SK-N-DZ (cell line): ENCODE measurements at regions not wholly inside any gene's neighbourhood (a gene's known extent, or its start where the extent isn't known, plus 50 kb on each side); places are given as distances from the start of the nearest gene placed in this dataset.
"Not testable (repeated sequence)": the region's sequence is repeated elsewhere in the genome, so short reads cannot be mapped to it uniquely, and the experiment has no call there.

Experiments used
- DNase-seq: peaks from one replicate; pipeline ENCODE4 v3.0.0-alpha.2; 2015; ENCODE audit warnings: low spot score

GRCh38 chr12:3367750-3368444, 123.1 kb upstream of the PRMT8 start:
- no peak for DNase-seq

DNA sequence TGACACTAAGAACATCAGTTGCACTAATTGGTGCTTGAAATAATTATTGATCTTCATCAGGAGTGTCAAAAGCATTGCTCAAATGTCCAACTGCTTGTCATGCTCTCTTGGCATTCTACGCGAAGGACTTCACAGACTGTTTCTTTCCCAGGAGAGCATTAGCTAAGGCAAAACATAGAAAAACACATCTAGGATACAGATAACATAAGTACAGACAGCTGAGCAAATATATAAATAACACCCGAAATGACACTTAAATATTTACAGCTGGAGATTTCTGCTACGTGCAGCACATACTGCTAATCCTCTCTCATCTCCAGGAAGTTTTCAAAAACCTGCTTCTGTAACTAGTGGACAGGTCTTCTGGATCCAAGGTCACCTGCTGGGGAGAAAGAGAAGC, 120.0 kb upstream of the PRMT8 start:
- DNase-seq = no peak

- DNase-seq = no peak
These were observed 115.7 kb upstream of the PRMT8 start for GRCh38 chr12:3375326-3375725.

- no peak for DNase-seq
These were observed 114.1 kb upstream of the PRMT8 start for GRCh38 chr12:3376779-3377455.

DNA sequence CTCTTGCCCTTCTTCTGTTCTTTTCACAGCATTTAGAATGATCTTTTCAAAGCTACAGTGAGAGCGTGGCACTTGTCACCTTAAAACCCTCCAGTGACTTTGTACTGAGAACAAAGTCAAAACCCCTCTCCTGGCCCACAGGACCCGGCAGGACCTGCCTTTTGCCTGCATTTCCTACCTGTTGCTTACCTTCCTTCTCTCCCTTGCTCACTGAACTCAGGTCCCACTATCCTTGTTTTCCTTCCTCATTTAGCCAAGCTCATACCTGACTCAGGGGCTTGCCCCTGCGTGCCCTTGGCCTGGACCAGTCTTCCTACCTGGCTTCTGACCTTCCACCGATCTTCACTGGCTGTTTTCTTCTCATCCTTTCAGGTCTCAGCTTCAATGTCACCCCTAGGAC, 112.3 kb upstream of the PRMT8 start:
- DNase-seq = no peak

- DNase-seq = no peak
These were observed 111.9 kb upstream of the PRMT8 start for GRCh38 chr12:3379079-3379478.

- no peak for DNase-seq
These were observed 110.6 kb upstream of the PRMT8 start for GRCh38 chr12:3380200-3381043.

DNA sequence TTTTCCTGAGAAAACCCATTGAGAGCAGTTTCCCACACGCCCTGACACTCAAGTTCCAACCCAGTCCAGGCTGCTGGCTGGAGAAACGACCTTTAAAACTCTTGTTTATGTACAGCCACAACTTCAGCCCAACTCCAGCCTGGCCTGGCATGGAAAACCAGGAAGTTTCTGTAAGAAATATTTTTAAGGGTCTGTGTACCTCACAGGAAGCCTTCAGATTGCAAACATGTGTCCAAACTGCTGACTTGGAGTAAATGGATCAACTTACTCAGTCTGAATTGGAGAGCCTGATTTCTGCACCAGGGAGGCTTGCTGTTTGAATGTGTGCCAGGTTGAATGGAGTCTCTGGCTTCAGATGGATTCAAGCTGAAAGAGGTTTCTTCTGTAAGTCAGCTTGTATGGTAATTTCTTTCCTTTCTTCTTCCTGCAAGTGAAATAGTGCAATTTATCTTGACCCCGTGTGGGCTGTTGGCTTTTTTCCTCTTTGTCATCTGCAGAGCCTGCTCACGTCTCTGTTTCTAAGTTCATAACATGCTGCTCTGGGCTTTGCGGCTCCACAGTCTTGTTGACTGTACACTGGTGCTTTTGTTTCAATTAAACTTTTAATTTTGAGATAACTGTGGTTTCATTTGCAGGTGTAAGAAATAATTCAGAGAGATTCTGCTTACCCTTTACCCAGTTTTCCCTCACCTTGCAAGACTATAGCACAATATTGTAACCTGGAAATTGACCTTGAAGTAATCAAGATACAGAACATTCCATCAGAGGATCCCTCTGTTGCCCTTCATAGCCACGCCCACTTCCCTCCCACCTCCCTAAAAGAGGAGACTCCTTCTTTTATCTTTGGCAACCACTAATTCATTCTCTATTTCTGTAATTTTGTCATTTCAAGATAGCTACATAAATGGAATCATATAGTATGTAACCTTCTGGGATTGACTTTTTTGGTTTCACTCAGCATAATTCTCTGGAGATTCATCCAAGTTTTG, 109.7 kb upstream of the PRMT8 start:
- DNase-seq = no peak

GRCh38 chr12:3389986-3390385, 101.0 kb upstream of the PRMT8 start:
- no peak for DNase-seq

- not testable (repeated sequence) for DNase-seq
These were observed 93.4 kb upstream of the PRMT8 start for GRCh38 chr12:3397596-3397995.

DNA sequence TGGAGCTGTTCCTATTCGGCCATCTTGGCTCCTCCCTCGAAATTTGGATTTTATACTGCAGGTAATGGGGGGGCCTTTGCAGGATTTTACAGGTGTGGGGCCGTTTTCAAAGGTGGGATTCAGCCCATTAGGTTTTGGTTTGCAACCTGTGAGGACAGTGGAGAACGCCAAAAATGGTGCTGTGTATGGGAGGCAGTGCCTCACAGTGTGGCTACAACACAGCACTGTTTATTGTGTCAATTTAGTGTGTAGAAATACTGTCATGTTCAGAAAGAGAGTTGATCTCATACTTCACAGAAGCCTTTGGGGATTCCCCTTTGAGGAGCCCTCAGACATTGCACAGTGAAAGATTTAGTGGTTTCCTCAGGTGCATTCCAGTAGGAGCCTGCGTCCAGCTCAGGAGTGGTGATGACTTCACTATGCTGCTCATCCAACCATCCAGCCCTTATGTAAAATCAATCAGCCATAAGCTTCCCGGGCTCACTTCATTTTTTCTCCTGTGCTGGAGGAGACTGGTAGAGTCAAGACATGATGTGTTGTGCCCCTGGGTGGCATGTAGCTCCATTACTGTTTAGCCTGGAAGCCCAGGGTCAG, 92.7 kb upstream of the PRMT8 start:
- DNase-seq = no peak

DNA sequence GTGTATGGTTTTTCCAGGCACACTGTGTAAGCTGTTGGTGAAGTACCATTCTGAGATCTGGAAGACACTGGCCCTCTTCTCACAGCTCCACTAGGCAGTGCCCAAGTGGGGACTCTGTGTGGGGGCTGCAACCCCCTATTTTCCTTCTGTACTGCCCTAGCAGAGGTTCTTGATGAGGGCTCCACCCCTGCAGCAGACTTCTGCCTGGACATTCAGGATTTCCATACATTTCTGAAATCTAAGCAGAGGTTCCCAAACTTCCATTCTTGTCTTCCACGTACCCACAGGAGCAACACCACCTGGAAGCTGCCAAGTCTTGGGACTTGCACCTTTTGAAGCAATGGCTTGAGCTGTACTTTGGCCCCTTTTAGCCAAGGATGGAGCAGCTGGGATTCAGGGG, 85.2 kb upstream of the PRMT8 start:
- DNase-seq = no peak

GRCh38 chr12:3407723-3408122, 83.3 kb upstream of the PRMT8 start:
- no peak for DNase-seq

- no peak for DNase-seq
These were observed 81.3 kb upstream of the PRMT8 start for GRCh38 chr12:3409662-3410061.

- DNase-seq = no peak
These were observed 74.8 kb upstream of the PRMT8 start for GRCh38 chr12:3416159-3416558.

DNA sequence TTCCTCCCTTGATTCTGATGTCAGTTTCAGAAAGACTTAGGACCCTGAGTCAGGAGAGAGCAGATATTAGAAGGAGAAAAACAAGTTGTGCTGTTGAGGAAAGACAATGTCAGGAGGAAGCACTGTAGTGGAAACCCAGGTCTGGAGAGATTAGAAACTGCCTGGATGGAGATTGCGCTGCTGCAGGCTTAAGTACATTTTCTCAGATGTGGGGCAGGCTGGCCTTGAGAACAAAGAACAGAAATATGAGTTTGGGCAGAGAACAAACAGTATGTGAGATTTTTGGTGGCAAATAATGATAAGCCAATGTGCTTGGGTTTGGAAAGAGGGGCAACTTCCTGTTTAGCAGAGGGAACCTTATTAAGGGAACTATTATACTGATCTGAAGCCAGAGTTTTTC, 74.3 kb upstream of the PRMT8 start:
- DNase-seq = no peak

DNA sequence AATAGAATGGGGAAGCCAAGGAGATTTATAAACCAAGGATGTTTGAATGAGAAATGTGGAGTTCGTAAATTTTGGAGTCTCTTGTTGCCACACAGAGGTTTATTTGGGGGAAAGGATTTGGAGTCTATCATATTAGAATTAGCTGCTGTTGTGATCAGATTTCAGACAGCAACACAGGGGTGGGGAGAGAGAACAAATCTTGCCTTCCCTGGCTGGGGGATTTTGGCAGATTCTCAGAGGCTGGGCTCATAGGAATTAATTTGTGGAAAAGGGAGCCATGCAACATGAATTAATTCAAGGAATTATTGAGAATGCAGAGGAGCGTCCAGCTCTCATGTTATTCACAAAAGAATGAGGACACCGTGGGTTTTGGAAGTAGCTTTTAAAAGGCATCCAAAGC, 73.9 kb upstream of the PRMT8 start:
- no peak for DNase-seq

DNA sequence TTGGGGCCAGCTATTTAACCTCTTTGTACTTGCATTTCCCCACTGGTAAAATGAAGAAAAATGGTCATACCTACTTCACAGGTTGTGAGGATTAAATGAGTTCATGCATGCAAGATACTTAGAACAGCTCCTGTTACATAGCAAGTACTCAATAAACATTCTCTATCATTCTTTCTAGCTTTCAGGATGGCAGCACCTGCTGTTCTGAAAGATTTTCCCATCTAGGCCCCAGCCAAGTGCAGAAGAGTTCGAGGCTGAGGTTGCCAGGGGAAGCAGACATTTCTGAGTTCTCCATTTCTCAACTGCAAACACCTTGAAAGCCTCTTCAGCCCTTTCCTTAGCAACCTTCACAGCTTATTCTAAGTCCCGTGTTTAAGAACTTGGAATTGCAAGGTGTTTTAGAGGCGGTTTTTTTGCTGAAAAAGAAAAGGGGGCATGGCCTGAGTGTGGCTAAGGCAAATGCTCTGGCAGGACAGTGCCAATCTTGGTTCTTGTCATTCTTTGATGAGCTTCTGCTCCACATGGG, 73.0 kb upstream of the PRMT8 start:
- DNase-seq = no peak

DNA sequence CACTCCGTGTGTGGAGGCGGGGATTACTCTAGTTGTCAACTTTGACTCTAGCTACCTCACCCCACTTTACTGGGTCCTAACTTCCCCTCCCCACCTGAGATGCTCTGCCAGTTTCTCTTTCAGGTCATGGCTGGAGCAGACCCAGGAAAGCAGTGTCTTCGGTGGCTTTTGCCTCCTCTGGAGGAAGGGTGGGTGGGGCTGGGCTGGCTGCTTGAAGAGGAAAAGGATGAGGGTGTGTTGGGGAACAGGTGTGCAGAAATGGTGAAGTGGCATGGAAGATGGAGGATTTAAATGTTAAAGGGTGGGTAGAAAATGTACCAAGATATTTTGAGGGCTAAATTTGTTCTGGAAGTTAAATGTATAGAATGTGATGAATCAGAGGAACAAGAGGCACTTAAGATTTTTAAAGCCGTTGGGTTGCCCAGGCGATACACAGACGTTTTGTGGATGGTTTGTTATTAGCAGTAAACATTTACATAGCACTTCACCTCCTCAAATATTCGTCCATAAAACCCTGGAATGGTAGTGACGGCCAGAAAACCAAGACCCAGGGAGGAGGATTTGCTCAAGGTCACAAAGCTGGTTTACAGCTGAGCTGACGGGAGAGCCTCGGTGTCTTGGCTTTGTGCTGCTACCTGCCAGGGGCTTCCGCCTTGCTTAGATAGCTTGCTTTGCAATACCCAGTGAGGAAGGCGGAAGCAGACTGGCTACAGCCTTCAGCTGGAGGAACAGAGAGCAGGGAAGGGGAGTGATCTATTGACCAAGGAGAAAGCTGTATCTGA, 72.2 kb upstream of the PRMT8 start:
- no peak for DNase-seq

DNA sequence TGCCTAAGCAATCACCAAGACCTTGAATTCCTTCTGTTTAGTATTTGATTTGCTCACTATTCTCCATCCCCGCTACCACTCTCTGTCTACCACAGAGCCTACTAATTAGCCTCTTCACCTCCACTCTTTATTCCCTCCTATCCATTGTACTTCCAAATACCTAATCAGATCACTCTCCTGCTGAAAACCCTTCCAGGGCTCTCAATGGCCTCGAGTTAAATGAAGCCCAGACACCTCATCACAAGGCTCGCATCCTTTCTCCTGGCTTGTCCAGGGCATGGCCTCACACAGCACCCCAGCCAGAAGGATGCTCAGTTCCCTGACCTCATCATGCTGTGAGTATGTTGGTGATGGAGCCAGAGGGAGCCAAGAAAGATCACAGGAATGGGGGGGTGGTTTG, 71.4 kb upstream of the PRMT8 start:
- no peak for DNase-seq
